ENCODE measurements at regions not wholly inside any gene's neighbourhood (a gene's known extent, or its start where the extent isn't known, plus 50 kb on each side); places are given as distances from the start of the nearest gene placed in this dataset.

- no peak overlapping the region for H3K9ac ChIP-seq
- H3K79me2 ChIP-seq (ENCODE audit: insufficient read depth, low read depth), result no peaks in the 10 kb centered on the region
- no peak overlapping the region for H3K4me2 ChIP-seq
- no peak overlapping the region for H3K4me3 ChIP-seq (IDR thresholded peaks at IDR 0.05; ENCODE audit: insufficient read depth, low read depth, low read length)
- H3K4me1 ChIP-seq (ENCODE audit: low read depth, poor library complexity, severe bottlenecking), result no peaks in the 10 kb centered on the region
- H3K27me3 ChIP-seq (ENCODE audit: insufficient read depth, low read depth), result no peaks in the 10 kb centered on the region
- no peak for TF ChIP-seq CTCF (conservative IDR thresholded peaks at IDR 0.05; ENCODE audit: low read depth, low read length)
- no peaks in the 10 kb centered on the region for H3K36me3 ChIP-seq (ENCODE audit: insufficient read depth)
- H2AFZ ChIP-seq (ENCODE audit: low read depth), result no peak overlapping the region
- H4K20me1 ChIP-seq (ENCODE audit: insufficient read depth), result no peaks in the 10 kb centered on the region
- H3K27ac ChIP-seq, result no peak overlapping the region
Measured at GRCh38 chr2:15801904-15802303, 138.4 kb upstream of the MYCN start.

GRCh38 chr2:15802657-15803542, 137.4 kb upstream of the MYCN start:
- no peak for TF ChIP-seq CTCF (conservative IDR thresholded peaks at IDR 0.05; ENCODE audit: low read depth, low read length)
- H3K9ac ChIP-seq, result no peak overlapping the region
- H3K27me3 ChIP-seq (ENCODE audit: insufficient read depth, low read depth), result no peaks in the 10 kb centered on the region

GRCh38 chr2:15803543-15804245, 136.7 kb upstream of the MYCN start:
- no peak overlapping the region for H3K27ac ChIP-seq
- H3K36me3 ChIP-seq (ENCODE audit: insufficient read depth), result no peaks in the 10 kb centered on the region
- H2AFZ ChIP-seq (ENCODE audit: low read depth), result no peak overlapping the region
- no peaks in the 10 kb centered on the region for H4K20me1 ChIP-seq (ENCODE audit: insufficient read depth)
- no peaks in the 10 kb centered on the region for H3K27me3 ChIP-seq (ENCODE audit: insufficient read depth, low read depth)
- no peak for TF ChIP-seq CTCF (conservative IDR thresholded peaks at IDR 0.05; ENCODE audit: low read depth, low read length)
- no peaks in the 10 kb centered on the region for H3K79me2 ChIP-seq (ENCODE audit: insufficient read depth, low read depth)
- H3K4me3 ChIP-seq (IDR thresholded peaks at IDR 0.05; ENCODE audit: insufficient read depth, low read depth, low read length), result no peak overlapping the region
- no peak overlapping the region for H3K4me2 ChIP-seq
- no peak overlapping the region for H3K9ac ChIP-seq
- no peaks in the 10 kb centered on the region for H3K4me1 ChIP-seq (ENCODE audit: low read depth, poor library complexity, severe bottlenecking)

More at GRCh38 chr2:15802657-15803542, 137.4 kb upstream of the MYCN start:
- Histone ChIP-seq H3K27ac (no peak overlapping the region), H3K4me2 (no peak overlapping the region), H3K79me2 (ENCODE audit: insufficient read depth, low read depth) (no peaks in the 10 kb centered on the region), H3K4me3 (IDR thresholded peaks at IDR 0.05; ENCODE audit: insufficient read depth, low read depth, low read length) (no peak overlapping the region), H4K20me1 (ENCODE audit: insufficient read depth) (no peaks in the 10 kb centered on the region), H3K36me3 (ENCODE audit: insufficient read depth) (no peaks in the 10 kb centered on the region), H3K4me1 (ENCODE audit: low read depth, poor library complexity, severe bottlenecking) (no peaks in the 10 kb centered on the region), H2AFZ (ENCODE audit: low read depth) (no peak overlapping the region)

- Histone ChIP-seq H3K4me3 (IDR thresholded peaks at IDR 0.05; ENCODE audit: insufficient read depth, low read depth, low read length) (no peak overlapping the region), H3K36me3 (ENCODE audit: insufficient read depth) (no peaks in the 10 kb centered on the region), H4K20me1 (ENCODE audit: insufficient read depth) (no peaks in the 10 kb centered on the region), H3K79me2 (ENCODE audit: insufficient read depth, low read depth) (no peaks in the 10 kb centered on the region), H3K4me2 (no peak overlapping the region), H3K27me3 (ENCODE audit: insufficient read depth, low read depth) (no peaks in the 10 kb centered on the region), H3K4me1 (ENCODE audit: low read depth, poor library complexity, severe bottlenecking) (no peaks in the 10 kb centered on the region), H3K27ac (no peak overlapping the region), H3K9ac (no peak overlapping the region), H2AFZ (ENCODE audit: low read depth) (no peak overlapping the region)
- TF ChIP-seq CTCF (conservative IDR thresholded peaks at IDR 0.05; ENCODE audit: low read depth, low read length), result no peak
Measured at GRCh38 chr2:15804246-15804619, 136.1 kb upstream of the MYCN start.

Measured in KMS-11 (cell line).